Panc1 (cell line): ENCODE measurements at regions not wholly inside any gene's neighbourhood (a gene's known extent, or its start where the extent isn't known, plus 50 kb on each side); places are given as distances from the start of the nearest gene placed in this dataset.
A peak's percentile ranks its signal among the peaks of the same experiment; 100 is the strongest.
"Not testable (repeated sequence)": the region's sequence is repeated elsewhere in the genome, so short reads cannot be mapped to it uniquely, and the experiment has no call there.

ENCODE experiments used
- ATAC-seq: fragments of 200-7000 bp; cut with Tn5 transposase; 2 replicates; pipeline ENCODE4 v1.9.1; 2020; ENCODE audit warnings: mild to moderate bottlenecking, moderate library complexity
- BruUV-seq: library from RNA; stranded (reverse); fragments of 400-500 nt; replicated peaks from 2 replicates; lab custom pipeline; 2021; lab: Mats Ljungman, UMichigan
- CTCF ChIA-PET: fragments of 300-600 bp; sonication (Branson Sonifier 250); formaldehyde crosslinking; loops from one replicate; lab custom pipeline; 2022; ENCODE audit warnings: antibody characterized with exemption; lab: Charles Lee
- POLR2A ChIA-PET: fragments of 300-600 bp; sonication (Branson Sonifier 250); formaldehyde crosslinking; loops from one replicate; lab custom pipeline; 2022; ENCODE audit warnings: antibody characterized with exemption; lab: Charles Lee
- DNase-seq: peaks from one replicate; pipeline ENCODE4 v3.0.0-alpha.2; 2010; ENCODE audit warnings: low read depth, low spot score
- H3K27ac ChIP-seq: 2 replicates; pipeline ENCODE4 v1.5.1; 2011; ENCODE audit warnings: mild to moderate bottlenecking, low read length, inconsistent platforms
- H3K27me3 ChIP-seq: fragments of 200-500 bp; sonication (Bioruptor generic); 2 replicates; pipeline ENCODE4 v1.6.0; 2014; ENCODE audit warnings: low read length, inconsistent platforms; ENCODE audit not compliant: control insufficient read depth, insufficient read depth
- H3K36me3 ChIP-seq: fragments of 200-500 bp; sonication (Bioruptor generic); 2 replicates; pipeline ENCODE4 v1.5.1; 2014; ENCODE audit warnings: inconsistent platforms, mild to moderate bottlenecking, low read length, moderate library complexity; ENCODE audit not compliant: control insufficient read depth, insufficient read depth
- H3K4me1 ChIP-seq: 2 replicates; pipeline ENCODE4 v1.5.1; 2011; ENCODE audit warnings: inconsistent platforms, mild to moderate bottlenecking, low read length, moderate library complexity; ENCODE audit not compliant: control insufficient read depth, insufficient read depth
- H3K4me3 ChIP-seq, 2 experiments: 2 replicates each; pipeline ENCODE4 v1.5.1; 2011 to 2012; ENCODE audit warnings: low read depth in 2 of 2, low read length in 2 of 2, mild to moderate bottlenecking in 2 of 2, inconsistent platforms in 1 of 2, moderate library complexity in 1 of 2
- H3K9me3 ChIP-seq: fragments of 200-500 bp; sonication (Bioruptor generic); 2 replicates; pipeline ENCODE4 v1.5.1; 2014; ENCODE audit warnings: low read depth, mild to moderate bottlenecking, inconsistent platforms, low read length, moderate library complexity; ENCODE audit not compliant: control insufficient read depth, insufficient read depth
- in situ Hi-C: cut with HindIII; loops from 2 replicates; pipeline ENCODE4 v1.10.0; 2016; ENCODE audit warnings: low sequenced_read_pairs, low pct_unique_long_range_greater_than_20kb
- intact Hi-C: fragments of 100-400 bp; cut with micrococcal nuclease; formaldehyde crosslinking; loops from one replicate; pipeline ENCODE4 v1.10.0; 2022; ENCODE audit not compliant: unreplicated experiment

DNA sequence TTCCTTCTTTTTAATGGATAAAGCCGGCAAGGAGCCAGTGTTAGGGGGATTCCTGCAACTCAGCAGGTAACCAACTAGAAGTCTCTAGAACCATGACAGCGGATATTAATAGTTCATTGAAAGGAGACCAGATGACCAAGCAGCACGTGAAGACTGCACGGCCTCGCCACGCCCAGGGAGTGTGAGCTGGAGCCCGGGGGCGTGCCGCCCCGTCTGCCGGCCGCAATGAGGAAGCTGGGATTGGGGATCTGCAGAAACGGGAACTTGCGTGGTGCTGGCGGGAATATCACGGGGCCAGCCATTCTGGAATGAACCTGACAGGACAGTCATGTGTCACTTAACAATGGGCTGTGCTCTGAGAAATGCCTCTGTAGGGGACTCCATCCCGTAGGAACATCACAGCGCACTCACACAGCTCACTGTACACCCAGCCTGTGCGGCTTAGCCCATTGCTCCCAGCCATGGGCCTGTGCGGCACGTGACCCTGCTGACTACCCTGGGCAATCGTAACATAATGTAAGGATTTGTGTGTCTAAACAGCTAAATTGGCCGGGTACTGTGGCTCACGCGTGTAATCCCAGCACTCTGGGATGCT, 4092.8 kb upstream of the TPTE start:
- intact Hi-C loops, H3K27ac ChIP-seq, H3K27me3 ChIP-seq, ATAC-seq, H3K4me3 ChIP-seq, CTCF ChIA-PET, H3K4me1 ChIP-seq, POLR2A ChIA-PET, BruUV-seq, DNase-seq, H3K9me3 ChIP-seq, in situ Hi-C loops, H3K36me3 ChIP-seq: not testable (repeated sequence)

DNA sequence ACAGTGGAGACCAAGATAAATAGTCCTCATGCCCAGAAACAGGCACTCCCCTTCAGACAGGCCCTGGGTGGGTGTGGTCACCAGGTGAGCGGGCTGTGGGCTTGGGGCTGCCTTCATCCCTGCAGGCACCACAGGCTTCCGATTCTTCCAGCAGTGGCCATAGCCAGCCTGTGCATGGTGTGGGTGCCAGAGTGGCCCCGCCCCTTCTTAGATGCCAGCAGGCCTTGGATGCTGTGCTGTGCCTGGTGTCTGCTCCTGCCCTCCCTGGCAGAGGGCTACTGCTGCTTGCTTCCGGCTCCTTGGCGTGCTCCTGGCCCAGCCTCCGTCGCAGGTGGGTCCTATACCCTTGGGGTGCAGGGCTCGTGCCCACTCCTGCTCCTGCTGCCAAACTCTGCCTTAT, 4091.5 kb upstream of the TPTE start:
- CTCF ChIA-PET, BruUV-seq, in situ Hi-C loops, intact Hi-C loops, H3K36me3 ChIP-seq, H3K27ac ChIP-seq, ATAC-seq, POLR2A ChIA-PET, H3K9me3 ChIP-seq, H3K4me3 ChIP-seq, H3K4me1 ChIP-seq, H3K27me3 ChIP-seq, DNase-seq: not testable (repeated sequence)

DNA sequence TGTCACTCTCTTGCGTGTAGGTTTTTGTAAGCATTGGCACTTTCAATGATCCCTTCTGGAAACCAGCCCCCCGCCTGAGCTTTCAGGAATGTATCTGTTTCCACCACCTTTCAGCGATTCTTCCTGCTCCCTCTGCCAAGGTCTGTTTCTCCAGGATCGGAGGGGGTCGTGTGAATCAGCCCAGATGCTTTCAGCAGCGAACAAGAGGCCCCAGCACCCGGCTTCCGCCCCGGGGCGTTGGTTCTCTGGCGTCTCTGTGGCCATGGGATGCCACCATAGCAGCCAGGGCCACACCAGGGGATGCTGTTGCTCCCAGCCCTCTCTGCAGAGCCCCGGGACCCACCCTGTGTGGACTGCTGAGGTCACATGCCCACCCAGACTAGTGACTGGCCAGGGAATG, 4088.2 kb upstream of the TPTE start:
- H3K4me1 ChIP-seq, H3K4me3 ChIP-seq, in situ Hi-C loops, H3K27me3 ChIP-seq, POLR2A ChIA-PET, BruUV-seq, H3K36me3 ChIP-seq, ATAC-seq, intact Hi-C loops, DNase-seq, CTCF ChIA-PET, H3K27ac ChIP-seq, H3K9me3 ChIP-seq: not testable (repeated sequence)

DNA sequence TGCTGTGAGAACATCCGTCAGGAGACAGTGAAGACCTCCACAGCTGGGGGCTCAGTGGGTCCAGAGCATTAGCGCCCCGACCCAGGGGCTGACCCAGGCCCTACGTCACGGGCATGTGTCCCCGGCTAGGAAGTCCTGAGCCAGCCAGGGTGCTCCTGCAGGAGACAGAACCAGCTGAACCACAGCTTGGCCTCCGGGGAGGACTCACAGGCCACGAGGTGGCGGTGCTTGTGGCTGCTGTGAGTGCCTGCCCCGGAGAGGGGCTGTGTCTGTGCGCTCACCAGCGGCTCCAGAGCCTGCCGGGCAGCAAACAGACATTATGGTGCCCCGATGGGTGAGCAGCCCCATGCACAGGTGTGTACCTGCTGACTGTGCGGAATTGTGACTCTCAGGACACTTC, 4085.2 kb upstream of the TPTE start:
- DNase-seq, POLR2A ChIA-PET, BruUV-seq, ATAC-seq, H3K4me3 ChIP-seq, in situ Hi-C loops, H3K4me1 ChIP-seq, H3K36me3 ChIP-seq, intact Hi-C loops, H3K9me3 ChIP-seq, H3K27ac ChIP-seq, CTCF ChIA-PET, H3K27me3 ChIP-seq: not testable (repeated sequence)

DNA sequence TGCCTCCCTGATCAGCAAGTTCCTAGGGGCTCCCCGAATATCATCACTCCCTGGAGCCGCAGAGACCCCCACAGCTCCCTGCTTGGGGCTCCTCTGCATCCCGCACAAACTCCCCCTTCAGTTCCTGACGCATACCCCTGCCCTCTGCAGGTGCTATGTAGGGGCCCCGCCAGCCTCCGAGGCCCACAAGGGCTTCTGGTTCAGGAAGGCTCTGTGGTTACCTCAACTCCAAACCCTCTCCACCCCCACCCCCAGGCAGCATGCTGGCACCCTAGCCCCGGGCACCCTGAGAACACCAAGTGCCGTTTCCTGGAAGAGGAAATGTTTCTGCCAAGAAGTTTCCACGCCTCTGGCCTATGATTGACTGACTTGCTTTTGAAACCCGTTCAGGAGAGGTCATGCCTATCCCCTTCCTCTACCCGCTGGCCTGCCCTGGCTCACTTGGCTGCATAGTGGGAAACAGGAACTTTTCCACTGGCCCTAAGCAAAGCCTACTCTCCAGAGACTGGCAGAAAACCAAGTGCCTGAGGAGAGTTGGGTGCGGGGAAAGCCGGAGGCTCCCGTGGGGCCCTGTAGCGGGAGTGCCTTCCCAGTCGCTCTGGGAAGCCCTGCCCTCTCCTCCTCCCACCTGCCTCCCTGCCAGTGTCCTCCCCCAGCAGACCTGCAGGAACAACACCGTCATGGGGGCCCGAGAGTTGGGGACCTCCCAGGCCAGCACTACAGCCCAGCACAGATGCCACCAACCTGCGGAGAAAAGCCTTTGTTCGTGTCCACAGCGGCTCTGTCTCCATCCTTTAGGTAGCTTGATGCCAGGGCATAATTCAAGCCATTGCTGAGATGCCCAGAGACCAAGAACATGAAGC, 4084.2 kb upstream of the TPTE start:
- in situ Hi-C loops, CTCF ChIA-PET: not testable (repeated sequence)

DNA sequence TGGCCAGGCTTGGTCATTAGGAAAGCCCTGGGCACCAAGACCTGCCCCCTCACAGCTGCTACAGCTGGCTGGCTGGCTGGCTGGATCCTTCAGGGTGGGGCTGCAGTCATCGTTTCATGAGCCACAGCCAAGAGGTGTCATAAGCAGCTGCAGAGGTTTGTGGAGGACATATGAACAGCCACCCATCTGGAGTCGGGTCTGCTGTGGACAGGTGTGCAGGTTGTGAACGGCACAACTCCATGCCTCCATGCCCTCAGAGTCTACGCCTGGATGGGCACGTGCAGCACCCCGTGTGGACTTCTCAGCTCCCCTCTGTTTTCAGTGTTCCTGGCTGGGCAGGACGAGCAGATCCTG, 4083.6 kb upstream of the TPTE start:
- H3K27me3 ChIP-seq, in situ Hi-C loops, intact Hi-C loops, BruUV-seq, H3K9me3 ChIP-seq, H3K4me3 ChIP-seq, CTCF ChIA-PET, H3K27ac ChIP-seq, DNase-seq, H3K36me3 ChIP-seq, H3K4me1 ChIP-seq, POLR2A ChIA-PET: not testable (repeated sequence)
- peak; percentile 51; the same call in 1 of the 2 replicates for ATAC-seq

More for the DNA sequence above, 4084.2 kb upstream of the TPTE start:
- H3K4me3 ChIP-seq, H3K27me3 ChIP-seq, DNase-seq, H3K27ac ChIP-seq, POLR2A ChIA-PET, H3K9me3 ChIP-seq, BruUV-seq, intact Hi-C loops, H3K36me3 ChIP-seq, H3K4me1 ChIP-seq: not testable (repeated sequence)
- peak; percentile 62; the same call in 1 of the 2 replicates for ATAC-seq

DNA sequence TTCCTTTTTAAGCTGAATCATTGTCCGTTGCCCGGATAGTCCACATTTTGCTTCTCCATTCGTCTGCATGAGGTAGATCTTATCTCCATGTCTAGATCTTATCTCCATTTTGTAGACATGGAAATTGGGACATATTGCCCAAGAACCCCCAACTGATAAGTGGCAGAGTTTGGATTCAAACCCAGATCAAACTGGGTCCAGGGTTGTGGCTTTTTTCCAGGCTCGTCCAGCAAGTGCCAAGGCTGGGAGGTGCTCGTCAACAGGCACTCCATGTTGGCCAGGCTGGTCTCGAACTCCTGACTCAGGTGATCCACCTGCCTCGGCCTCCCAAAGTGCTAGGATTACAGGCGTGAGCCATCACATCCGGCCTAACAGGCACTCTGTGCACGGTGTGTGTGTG, 4082.3 kb upstream of the TPTE start:
- in situ Hi-C loops, POLR2A ChIA-PET, ATAC-seq, H3K4me1 ChIP-seq, CTCF ChIA-PET, BruUV-seq, H3K27me3 ChIP-seq, intact Hi-C loops, DNase-seq, H3K36me3 ChIP-seq, H3K4me3 ChIP-seq, H3K9me3 ChIP-seq, H3K27ac ChIP-seq: not testable (repeated sequence)
